PC-9 (cell line): ENCODE measurements at regions not wholly inside any gene's neighbourhood (a gene's known extent, or its start where the extent isn't known, plus 50 kb on each side); places are given as distances from the start of the nearest gene placed in this dataset.

Experiments
- EZH2 ChIP-seq: fragments of 200-600 bp; sonication (generic); IDR thresholded peaks from 2 replicates; pipeline ENCODE4 v1.8.0; 2017; ENCODE audit warnings: antibody characterized with exemption, low read depth
- TF ChIP-seq, protein P1 (sequence below): fragments of 200-600 bp; sonication (generic); conservative IDR thresholded peaks from 2 replicates; pipeline ENCODE4 v1.6.1; 2017; ENCODE audit warnings: mixed run types, antibody characterized with exemption, mild to moderate bottlenecking, moderate library complexity

DNA sequence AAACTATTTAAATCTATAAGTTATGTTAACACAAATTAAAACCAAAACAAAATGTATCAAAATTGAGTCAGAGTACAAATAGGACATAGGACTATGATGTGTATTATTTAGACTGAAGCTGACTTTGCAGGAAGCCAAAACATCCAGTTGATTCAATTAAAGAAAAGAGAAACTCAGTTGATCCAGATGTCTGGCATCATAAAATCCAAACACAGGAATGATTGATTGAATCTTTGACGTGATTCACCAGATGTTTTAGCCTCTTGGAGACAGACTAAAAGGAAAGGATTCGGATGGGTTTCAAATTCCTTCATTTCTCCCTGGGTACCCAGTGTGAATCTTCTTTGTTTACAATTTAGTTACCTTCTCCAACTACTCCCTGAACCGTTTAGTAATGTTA is 272.9 kb downstream of the IRS1 start:
- TF ChIP-seq, protein P1, sequence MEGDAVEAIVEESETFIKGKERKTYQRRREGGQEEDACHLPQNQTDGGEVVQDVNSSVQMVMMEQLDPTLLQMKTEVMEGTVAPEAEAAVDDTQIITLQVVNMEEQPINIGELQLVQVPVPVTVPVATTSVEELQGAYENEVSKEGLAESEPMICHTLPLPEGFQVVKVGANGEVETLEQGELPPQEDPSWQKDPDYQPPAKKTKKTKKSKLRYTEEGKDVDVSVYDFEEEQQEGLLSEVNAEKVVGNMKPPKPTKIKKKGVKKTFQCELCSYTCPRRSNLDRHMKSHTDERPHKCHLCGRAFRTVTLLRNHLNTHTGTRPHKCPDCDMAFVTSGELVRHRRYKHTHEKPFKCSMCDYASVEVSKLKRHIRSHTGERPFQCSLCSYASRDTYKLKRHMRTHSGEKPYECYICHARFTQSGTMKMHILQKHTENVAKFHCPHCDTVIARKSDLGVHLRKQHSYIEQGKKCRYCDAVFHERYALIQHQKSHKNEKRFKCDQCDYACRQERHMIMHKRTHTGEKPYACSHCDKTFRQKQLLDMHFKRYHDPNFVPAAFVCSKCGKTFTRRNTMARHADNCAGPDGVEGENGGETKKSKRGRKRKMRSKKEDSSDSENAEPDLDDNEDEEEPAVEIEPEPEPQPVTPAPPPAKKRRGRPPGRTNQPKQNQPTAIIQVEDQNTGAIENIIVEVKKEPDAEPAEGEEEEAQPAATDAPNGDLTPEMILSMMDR, result no peak
- TF ChIP-seq EZH2, result no peak
